ENCODE measurements at regions not wholly inside any gene's neighbourhood (a gene's known extent, or its start where the extent isn't known, plus 50 kb on each side); places are given as distances from the start of the nearest gene placed in this dataset.

GRCh38 chr9:79362100-79363081, 209.4 kb upstream of the TLE4 start:
- no peak for DNase-seq

- no peak for DNase-seq
Measured at GRCh38 chr9:79369676-79370075, 202.1 kb upstream of the TLE4 start.

GRCh38 chr9:79371301-79371700, 200.5 kb upstream of the TLE4 start:
- DNase-seq = no peak

GRCh38 chr9:79371948-79372555, 199.7 kb upstream of the TLE4 start:
- DNase-seq = no peak

GRCh38 chr9:79377339-79377855, 194.4 kb upstream of the TLE4 start:
- DNase-seq = no peak

- no peak for DNase-seq
Measured at GRCh38 chr9:79378107-79378506, 193.7 kb upstream of the TLE4 start.

GRCh38 chr9:79382044-79382443, 189.7 kb upstream of the TLE4 start:
- DNase-seq = no peak

- no peak for DNase-seq
Measured at GRCh38 chr9:79382458-79382857, 189.3 kb upstream of the TLE4 start.

GRCh38 chr9:79383096-79383495, 188.7 kb upstream of the TLE4 start:
- DNase-seq = no peak

- DNase-seq = no peak
Measured at GRCh38 chr9:79384091-79384490, 187.7 kb upstream of the TLE4 start.

GRCh38 chr9:79384501-79384900, 187.3 kb upstream of the TLE4 start:
- DNase-seq = no peak

GRCh38 chr9:79387101-79387835, 184.5 kb upstream of the TLE4 start:
- no peak for DNase-seq

- DNase-seq = no peak
Measured at GRCh38 chr9:79390077-79390698, 181.6 kb upstream of the TLE4 start.

- DNase-seq = no peak
Measured at GRCh38 chr9:79390781-79391770, 180.7 kb upstream of the TLE4 start.

GRCh38 chr9:79395228-79395627, 176.5 kb upstream of the TLE4 start:
- no peak for DNase-seq

- no peak for DNase-seq
Measured at GRCh38 chr9:79395755-79396154, 176.0 kb upstream of the TLE4 start.

GRCh38 chr9:79396168-79396567, 175.6 kb upstream of the TLE4 start:
- no peak for DNase-seq

GRCh38 chr9:79403495-79403894, 168.3 kb upstream of the TLE4 start:
- DNase-seq = no peak

- no peak for DNase-seq
Measured at GRCh38 chr9:79408200-79408599, 163.6 kb upstream of the TLE4 start.

GRCh38 chr9:79408617-79409016, 163.1 kb upstream of the TLE4 start:
- DNase-seq = no peak

- no peak for DNase-seq
Measured at GRCh38 chr9:79409182-79409823, 162.5 kb upstream of the TLE4 start.

All from RPMI8226 (cell line).